HG02973 (cell line): ENCODE measurements at regions not wholly inside any gene's neighbourhood (a gene's known extent, or its start where the extent isn't known, plus 50 kb on each side); places are given as distances from the start of the nearest gene placed in this dataset.
A peak's percentile ranks its signal among the peaks of the same experiment; 100 is the strongest.
"Not testable (repeated sequence)": the region's sequence is repeated elsewhere in the genome, so short reads cannot be mapped to it uniquely, and the experiment has no call there.

ENCODE experiments used
- ATAC-seq: cut with Tn5 transposase; IDR thresholded peaks from one replicate; pipeline ENCODE4 v1.9.1; 2021; ENCODE audit warnings: moderate library complexity; ENCODE audit not compliant: unreplicated experiment

- no peak for ATAC-seq
Observed at GRCh38 chr7:67301667-67302066, 305.0 kb downstream of the TYW1 start.

- peak; percentile 83 for ATAC-seq
Observed at GRCh38 chr7:67302113-67303039, 305.7 kb downstream of the TYW1 start.

- not testable (repeated sequence) for ATAC-seq
Observed at GRCh38 chr7:67304846-67305245, 308.2 kb downstream of the TYW1 start.

- ATAC-seq, result no peak
Observed at GRCh38 chr7:67306331-67306730, 309.7 kb downstream of the TYW1 start.

GRCh38 chr7:67309764-67310549 is 313.3 kb downstream of the TYW1 start:
- no peak for ATAC-seq

- no peak for ATAC-seq
Observed at GRCh38 chr7:67311901-67312300, 315.3 kb downstream of the TYW1 start.

- no peak for ATAC-seq
Observed at GRCh38 chr7:67313213-67313612, 316.6 kb downstream of the TYW1 start.

- ATAC-seq, result not testable (repeated sequence)
Observed at GRCh38 chr7:67316902-67317301, 320.3 kb downstream of the TYW1 start.

GRCh38 chr7:67328257-67328656 is 331.6 kb downstream of the TYW1 start:
- not testable (repeated sequence) for ATAC-seq

- not testable (repeated sequence) for ATAC-seq
Observed at GRCh38 chr7:67335165-67335564, 338.5 kb downstream of the TYW1 start.

GRCh38 chr7:67335663-67336062 is 339.0 kb downstream of the TYW1 start:
- not testable (repeated sequence) for ATAC-seq

- not testable (repeated sequence) for ATAC-seq
Observed at GRCh38 chr7:67338545-67338944, 341.9 kb downstream of the TYW1 start.

GRCh38 chr7:67341153-67341768 is 344.6 kb downstream of the TYW1 start:
- ATAC-seq, result no peak

GRCh38 chr7:67343114-67343513 is 346.5 kb downstream of the TYW1 start:
- no peak for ATAC-seq

- no peak for ATAC-seq
Observed at GRCh38 chr7:67343572-67343971, 346.9 kb downstream of the TYW1 start.

- ATAC-seq, result no peak
Observed at GRCh38 chr7:67344481-67345193, 348.0 kb downstream of the TYW1 start.

- ATAC-seq, result no peak
Observed at GRCh38 chr7:67346126-67346525, 349.5 kb downstream of the TYW1 start.

GRCh38 chr7:67346876-67347275 is 350.2 kb downstream of the TYW1 start:
- no peak for ATAC-seq

GRCh38 chr7:67348171-67348570 is 351.5 kb downstream of the TYW1 start:
- no peak for ATAC-seq

- not testable (repeated sequence) for ATAC-seq
Observed at GRCh38 chr7:67357653-67358052, 361.0 kb downstream of the TYW1 start.

- ATAC-seq, result not testable (repeated sequence)
Observed at GRCh38 chr7:67358316-67358715, 361.7 kb downstream of the TYW1 start.
